Suppressor macrophage (primary cell): ENCODE measurements at regions not wholly inside any gene's neighbourhood (a gene's known extent, or its start where the extent isn't known, plus 50 kb on each side); places are given as distances from the start of the nearest gene placed in this dataset.
"Not testable (repeated sequence)": the region's sequence is repeated elsewhere in the genome, so short reads cannot be mapped to it uniquely, and the experiment has no call there.

ENCODE experiments used
- DNase-seq, 4 experiments: peaks; one replicate each; pipeline ENCODE4 v3.0.0-alpha.2; 2020 to 2022

DNA sequence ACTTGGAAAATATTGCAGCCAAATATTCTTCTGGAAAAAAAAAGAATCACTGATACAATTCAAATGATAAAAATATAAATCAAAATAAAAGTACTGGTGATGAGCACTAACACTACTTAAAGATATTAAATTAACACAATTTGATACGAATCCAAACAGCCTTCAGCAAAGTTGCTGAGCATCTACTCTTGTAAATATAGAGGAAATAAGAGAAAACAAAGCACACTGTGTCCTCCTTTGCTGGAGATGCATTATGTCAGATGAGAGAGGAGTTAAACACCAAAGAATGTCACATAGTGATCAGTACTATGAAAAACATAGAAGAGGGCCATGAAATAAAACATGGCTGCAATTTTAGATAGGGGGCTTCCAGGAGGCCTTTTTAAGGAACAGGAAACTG, 177.4 kb upstream of the RNPC3 start:
- DNase-seq = no peak

GRCh38 chr1:103344930-103345329, 180.6 kb upstream of the RNPC3 start:
- no peak for DNase-seq

DNA sequence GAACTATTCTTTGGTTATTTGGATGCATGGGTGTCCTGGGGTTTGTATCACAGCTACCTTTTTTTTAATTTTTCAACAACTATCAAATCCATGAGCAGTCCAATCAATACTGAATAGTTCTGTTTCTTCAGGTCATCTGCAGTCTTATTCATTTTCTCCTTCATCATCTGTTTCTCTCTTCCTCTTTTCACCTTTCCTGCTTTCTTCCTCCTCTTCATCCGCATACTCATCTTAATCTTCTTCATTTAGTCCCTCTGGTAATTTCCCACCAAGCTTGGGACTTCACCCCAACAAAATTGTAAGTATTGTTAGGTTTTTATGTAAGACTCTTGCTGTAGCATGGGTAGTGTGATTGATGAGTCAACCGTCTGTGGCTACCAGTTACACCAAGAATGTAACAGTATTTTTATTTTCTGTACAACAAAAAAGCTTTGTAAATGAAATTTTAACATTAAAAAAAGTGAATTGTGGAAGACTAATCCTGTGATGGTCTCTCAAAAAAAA, 184.1 kb upstream of the RNPC3 start:
- no peak for DNase-seq

- no peak for DNase-seq
These were observed 187.7 kb upstream of the RNPC3 start for GRCh38 chr1:103337779-103338178.

DNA sequence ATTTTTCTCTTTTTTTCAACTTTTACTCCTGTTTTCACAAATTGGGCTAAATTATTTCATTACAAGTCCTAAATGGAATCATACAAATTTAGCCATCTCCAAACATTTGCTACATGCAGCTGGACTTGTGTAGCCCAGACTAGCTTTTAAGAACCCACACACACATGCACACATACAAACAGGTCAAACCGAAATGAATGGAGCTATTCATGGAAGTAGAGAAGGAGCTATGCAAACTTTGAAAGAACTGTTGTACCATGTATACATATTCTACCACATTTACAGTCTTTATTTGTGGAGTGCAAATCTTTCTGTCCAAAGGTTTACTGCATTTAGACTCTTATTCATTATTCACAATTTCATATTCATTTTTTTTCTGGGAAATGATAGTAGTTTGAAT, 189.1 kb upstream of the RNPC3 start:
- no peak for DNase-seq

DNA sequence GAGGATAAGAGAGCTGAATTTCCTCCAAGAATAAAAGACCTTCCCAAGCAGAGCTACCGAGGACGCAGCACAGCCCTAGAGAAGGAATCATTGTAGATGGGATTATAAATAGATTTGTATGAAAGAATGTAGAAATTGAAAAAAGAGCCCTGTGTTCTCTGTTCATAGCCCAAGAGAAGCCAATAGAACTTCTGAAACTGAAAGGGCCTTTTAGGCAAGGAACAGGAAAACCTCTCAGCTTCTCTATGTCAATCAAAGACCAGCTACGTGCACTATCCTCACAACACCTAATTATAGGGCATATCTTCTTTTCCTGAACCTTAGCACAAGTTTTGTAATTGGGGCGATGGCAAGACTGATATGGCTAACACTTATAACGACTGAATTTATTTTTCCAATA, 192.4 kb upstream of the RNPC3 start:
- DNase-seq = no peak

GRCh38 chr1:103327054-103327719, 198.3 kb upstream of the RNPC3 start:
- DNase-seq = no peak

- DNase-seq = no peak
These were observed 198.9 kb upstream of the RNPC3 start for GRCh38 chr1:103326595-103326994.

DNA sequence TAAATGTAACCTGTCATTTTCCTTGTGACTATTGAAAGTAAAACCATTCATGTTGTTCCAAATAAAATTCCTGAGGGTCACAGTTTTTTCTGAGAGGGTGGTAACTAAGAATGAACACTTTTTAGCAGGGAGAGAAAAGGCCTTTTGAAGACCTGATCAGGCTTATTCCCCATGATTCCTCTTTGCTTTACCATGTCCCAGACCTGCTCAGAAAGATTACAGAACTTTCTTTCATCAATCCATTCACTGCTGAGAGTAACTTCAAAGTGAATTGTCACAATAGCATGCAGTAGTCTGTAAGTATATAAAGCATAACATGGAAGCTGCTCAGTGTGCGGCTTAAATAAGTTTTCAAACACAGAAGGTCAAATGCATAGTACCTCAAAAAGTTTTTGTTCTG, 201.5 kb upstream of the COL11A1 start:
- no peak for DNase-seq

DNA sequence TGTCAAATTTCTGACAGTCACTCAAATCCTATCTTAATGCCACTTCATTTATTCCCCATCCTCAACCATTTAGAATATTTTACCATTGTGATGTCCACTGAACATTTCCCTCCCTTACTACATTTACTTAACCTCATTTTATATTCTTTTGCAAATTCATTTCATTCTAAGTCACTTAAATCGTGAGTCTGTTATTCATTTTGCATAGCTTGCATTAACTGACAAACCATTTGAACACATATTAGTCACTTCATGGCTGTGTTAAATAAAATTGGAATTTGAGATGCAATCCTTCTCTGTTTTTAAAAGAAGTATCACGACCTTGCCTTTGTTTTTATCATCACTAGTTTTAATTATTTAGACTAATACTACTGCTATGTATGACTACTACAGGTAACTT, 199.4 kb upstream of the COL11A1 start:
- DNase-seq = no peak

DNA sequence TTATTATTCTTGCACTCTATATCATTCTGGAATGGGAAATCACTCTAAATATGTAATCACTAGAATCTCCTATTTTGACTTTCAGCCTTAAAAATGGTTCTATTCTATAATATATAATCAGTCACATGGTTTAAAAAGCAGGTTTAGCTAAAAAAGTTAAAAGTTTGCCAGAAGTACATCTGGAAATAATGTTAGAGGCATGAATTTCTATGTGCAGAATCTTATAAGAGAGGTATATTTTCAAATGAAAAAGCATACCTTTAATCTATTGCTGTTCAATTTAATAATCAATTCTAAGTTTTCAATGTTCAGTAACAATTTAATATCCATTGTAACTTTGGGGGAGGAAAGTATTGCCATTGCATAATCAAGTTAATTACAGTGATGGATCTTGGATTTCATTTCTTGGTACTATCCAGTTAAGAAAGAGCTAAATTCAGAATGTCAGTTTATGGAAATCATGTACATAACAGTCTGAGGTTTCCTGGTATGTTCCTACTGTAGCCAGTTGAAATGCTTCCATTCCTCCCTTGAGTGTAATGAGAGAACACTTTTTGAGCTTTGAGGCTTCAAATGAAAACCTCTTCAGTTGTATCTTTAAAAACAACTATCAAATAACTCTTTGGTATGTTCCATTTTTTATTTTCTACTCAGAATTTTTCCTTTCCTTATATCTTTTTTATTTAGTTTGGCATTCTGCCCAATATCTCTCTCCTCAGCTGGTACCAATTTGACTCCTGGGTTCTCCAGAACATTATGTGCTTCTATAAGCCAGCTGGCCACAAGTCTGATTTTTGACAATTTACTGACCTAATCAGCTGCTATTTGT, 175.7 kb upstream of the COL11A1 start:
- DNase-seq = no peak

- DNase-seq = no peak
These were observed 175.0 kb upstream of the COL11A1 start for GRCh38 chr1:103283371-103283770.

DNA sequence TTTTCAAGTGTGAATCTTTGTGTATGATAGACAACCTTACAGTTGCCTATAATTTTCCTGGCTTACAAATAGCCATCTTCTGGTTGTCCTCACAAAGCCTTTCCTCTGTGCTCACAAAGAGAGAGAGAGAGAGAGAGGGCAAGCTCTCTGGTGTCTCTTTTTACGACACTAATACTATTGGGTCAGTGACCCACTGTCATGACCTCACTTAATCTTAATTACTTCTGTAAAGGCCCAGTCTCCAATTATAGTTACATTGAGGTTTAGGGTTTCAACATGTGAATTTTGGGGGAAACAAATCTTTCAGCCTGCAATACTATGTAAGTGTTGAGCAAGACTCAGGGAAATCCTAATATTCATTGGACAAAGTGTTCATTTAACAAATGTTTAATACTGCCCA, 167.4 kb upstream of the COL11A1 start:
- DNase-seq = no peak

DNA sequence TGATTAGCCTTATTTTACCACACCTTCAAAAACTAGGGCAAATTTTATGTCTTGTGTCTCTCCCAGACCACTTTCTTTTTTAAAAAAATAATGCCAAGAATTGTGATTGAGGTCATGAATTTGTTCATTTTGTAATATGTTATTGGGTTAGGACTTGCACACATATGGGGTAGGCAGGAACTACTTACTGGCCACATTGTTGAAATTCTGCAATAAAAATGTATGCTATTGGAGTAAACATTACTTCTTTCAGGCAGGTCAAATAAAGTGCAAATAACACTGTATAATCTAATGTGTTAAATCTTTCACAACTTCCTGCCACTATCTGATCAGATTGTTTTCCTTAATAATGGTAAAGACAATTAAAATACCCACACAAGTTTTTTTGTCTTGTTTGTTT, 166.6 kb upstream of the COL11A1 start:
- DNase-seq = no peak

DNA sequence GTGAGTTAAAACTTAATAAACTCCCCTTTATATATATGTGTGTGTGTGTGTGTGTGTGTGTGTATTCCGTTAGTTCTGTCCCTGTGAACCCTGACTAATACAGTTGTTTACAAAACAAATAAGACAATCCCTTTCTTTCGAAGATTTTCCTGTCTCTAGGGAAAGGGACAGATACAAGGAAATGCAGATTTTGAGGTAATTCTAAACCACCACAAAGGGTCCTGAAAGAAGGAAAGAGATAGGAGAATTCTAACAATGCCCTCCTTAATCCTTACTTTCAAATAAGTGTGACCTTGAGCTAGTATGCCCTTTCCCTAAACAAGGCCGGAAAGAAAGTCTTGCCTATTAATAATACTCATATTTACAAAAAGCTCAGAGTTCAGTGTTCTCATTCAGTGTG, 164.8 kb upstream of the COL11A1 start:
- no peak for DNase-seq

GRCh38 chr1:103271471-103271870, 163.1 kb upstream of the COL11A1 start:
- not testable (repeated sequence) for DNase-seq

DNA sequence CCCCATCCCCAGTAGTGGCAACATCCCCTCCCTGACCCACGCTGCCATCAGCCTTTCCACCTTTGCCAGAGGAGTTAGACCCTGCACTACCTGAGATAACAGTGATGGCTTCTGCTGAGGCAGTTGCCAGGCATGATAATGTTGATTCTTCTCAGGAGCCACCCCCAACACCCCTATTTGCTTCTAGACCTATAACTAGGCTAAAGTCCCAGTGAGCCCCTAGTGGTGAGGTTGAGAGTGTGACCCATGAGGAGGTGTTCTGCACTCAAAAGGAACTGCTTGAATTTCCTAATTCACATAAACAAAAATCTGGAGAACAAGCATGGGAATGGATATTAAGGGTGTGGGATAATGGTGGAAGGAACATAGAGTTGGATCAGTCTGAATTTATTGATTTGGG, 159.6 kb upstream of the COL11A1 start:
- DNase-seq = no peak

GRCh38 chr1:103267266-103267665, 158.9 kb upstream of the COL11A1 start:
- no peak for DNase-seq

DNA sequence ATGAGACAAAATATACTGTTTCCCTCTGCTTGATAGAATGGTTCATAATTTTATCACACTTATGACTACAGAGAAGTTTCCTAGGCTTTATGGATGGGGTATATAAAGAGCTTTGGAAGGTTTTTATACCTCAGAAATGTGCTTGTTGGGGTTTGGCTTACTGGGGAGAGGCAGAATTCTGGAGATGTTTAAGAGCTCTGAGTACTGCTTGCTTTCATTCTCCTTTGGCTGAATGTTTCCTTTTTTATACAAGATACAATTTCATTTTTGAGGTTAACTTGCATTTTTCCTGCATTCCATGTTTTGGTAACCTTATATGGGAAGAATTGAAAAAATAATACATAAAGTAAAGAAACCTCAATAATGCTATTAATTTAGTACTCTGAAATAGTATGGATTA, 157.7 kb upstream of the COL11A1 start:
- DNase-seq = no peak

- no peak for DNase-seq
These were observed 157.2 kb upstream of the COL11A1 start for GRCh38 chr1:103265551-103265950.

DNA sequence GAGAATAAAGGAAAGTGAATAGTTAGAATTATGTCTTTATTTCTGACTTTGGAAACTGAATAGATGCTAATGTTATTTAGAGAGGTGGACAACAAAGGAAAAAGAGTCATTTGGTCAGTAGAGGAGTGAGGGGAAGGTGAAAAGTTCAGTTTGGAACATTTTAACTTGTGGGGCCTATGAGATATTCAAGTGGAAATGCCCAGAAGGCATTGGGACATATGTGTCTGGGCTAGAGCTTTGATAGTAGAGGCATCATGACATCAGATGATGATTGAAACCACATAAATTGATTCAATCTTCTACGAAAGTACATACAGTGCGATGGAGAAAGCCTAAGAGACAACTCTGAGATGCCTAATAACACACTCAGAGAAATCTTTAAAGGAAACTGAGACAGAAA, 151.7 kb upstream of the COL11A1 start:
- DNase-seq = no peak

DNA sequence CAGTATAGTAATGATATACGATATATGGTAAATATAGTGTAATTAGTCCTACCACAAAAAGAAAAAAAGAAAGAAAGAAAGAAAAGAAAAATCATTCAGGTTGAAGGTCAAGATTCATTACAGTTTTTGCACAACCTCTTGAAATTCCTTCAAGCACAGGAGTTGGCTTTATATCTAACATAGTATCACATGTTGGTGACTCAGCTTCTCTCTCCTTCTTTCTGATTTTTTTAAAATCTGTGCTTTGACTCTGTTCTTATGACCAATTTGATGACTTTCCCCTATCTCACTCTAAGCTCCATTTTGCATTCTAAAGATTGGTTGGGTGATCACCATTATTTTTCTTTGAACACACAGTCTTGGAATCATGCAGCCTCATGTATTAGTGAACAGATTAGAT, 148.2 kb upstream of the COL11A1 start:
- no peak for DNase-seq

GRCh38 chr1:103254691-103255090, 146.4 kb upstream of the COL11A1 start:
- no peak for DNase-seq

- no peak for DNase-seq
These were observed 142.1 kb upstream of the COL11A1 start for GRCh38 chr1:103250441-103250861.
